Muscle layer of duodenum (tissue), 2 donors: ENCODE measurements at regions not wholly inside any gene's neighbourhood (a gene's known extent, or its start where the extent isn't known, plus 50 kb on each side); places are given as distances from the start of the nearest gene placed in this dataset.
A peak's percentile ranks its signal among the peaks of the same experiment; 100 is the strongest.
"Not testable (repeated sequence)": the region's sequence is repeated elsewhere in the genome, so short reads cannot be mapped to it uniquely, and the experiment has no call there.

Experiments used
- H3K27ac ChIP-seq: one replicate; pipeline ENCODE4 v1.7.0; 2013; ENCODE audit warnings: mild to moderate bottlenecking, low read length
- H3K27me3 ChIP-seq: one replicate; pipeline ENCODE4 v1.7.0; 2013; ENCODE audit warnings: low read depth, mild to moderate bottlenecking, control low read depth, low read length
- H3K36me3 ChIP-seq, 2 donors: one replicate each; pipeline ENCODE4 v1.7.0; 2013; ENCODE audit warnings: low read length in 2 of 2, control low read depth in 1 of 2, mild to moderate bottlenecking in 1 of 2; ENCODE audit not compliant: insufficient read depth in 2 of 2, control insufficient read depth in 1 of 2
- H3K4me1 ChIP-seq, 2 donors: one replicate each; pipeline ENCODE4 v1.7.0; 2013; ENCODE audit warnings: low read length in 2 of 2, mild to moderate bottlenecking in 2 of 2, control low read depth in 1 of 2, moderate library complexity in 1 of 2; ENCODE audit not compliant: insufficient read depth in 2 of 2, control insufficient read depth in 1 of 2
- H3K4me3 ChIP-seq, 2 donors: one replicate each; pipeline ENCODE4 v1.7.0; 2013; ENCODE audit warnings: low read length in 2 of 2, low read depth in 1 of 2, mild to moderate bottlenecking in 1 of 2
- H3K9me3 ChIP-seq, 2 donors: one replicate each; pipeline ENCODE4 v1.7.0; 2013; ENCODE audit warnings: low read length in 2 of 2, control low read depth in 1 of 2, mild to moderate bottlenecking in 1 of 2; ENCODE audit not compliant: control insufficient read depth in 1 of 2
- donor health status: healthy.

GRCh38 chr4:175068266-175068665 lies 150.1 kb downstream of the ADAM29 start:
- no peaks in the 10 kb centered on the region for H3K27me3 ChIP-seq
- H3K4me3 ChIP-seq = no peak overlapping the region
- no peaks in the 10 kb centered on the region for H3K9me3 ChIP-seq
- no peaks in the 10 kb centered on the region for H3K36me3 ChIP-seq
- no peaks in the 10 kb centered on the region for H3K4me1 ChIP-seq
- no peak overlapping the region for H3K27ac ChIP-seq

- H3K27ac ChIP-seq = no peak overlapping the region
These were observed 152.3 kb downstream of the ADAM29 start for GRCh38 chr4:175070444-175070843.

DNA sequence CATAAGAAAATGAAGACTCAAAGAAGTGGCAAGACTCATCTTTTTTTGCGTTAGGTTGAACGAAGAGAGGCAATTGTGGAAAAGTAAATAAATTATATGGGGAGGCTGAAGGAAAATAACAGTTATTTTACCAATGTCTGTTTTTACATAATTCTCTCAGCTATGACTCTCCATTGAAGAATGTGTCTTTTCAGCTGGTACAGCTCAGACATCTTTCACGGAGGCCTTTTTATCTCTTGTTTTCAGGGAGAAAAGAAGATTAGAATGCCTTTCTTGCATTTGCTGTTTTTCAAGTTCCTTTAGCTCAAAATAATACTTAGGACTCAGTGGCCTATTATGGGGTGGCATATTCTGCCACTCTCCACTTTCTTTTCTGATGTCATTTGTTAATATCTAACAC lies 153.0 kb downstream of the ADAM29 start:
- Histone ChIP-seq H3K36me3 (no peaks in the 10 kb centered on the region), H3K9me3 (no peaks in the 10 kb centered on the region), H3K4me3 (no peak overlapping the region), H3K27ac (no peak overlapping the region), H3K4me1 (no peaks in the 10 kb centered on the region), H3K27me3 (no peaks in the 10 kb centered on the region)

More at GRCh38 chr4:175070444-175070843, 152.3 kb downstream of the ADAM29 start:
- no peaks in the 10 kb centered on the region for H3K36me3 ChIP-seq
- no peaks in the 10 kb centered on the region for H3K27me3 ChIP-seq
- H3K4me1 ChIP-seq = no peaks in the 10 kb centered on the region
- H3K9me3 ChIP-seq = no peaks in the 10 kb centered on the region
- H3K4me3 ChIP-seq = no peak overlapping the region

- Histone ChIP-seq H3K27ac (no peak overlapping the region), H3K9me3 (no peaks in the 10 kb centered on the region), H3K4me1 (no peaks in the 10 kb centered on the region), H3K36me3 (no peaks in the 10 kb centered on the region), H3K4me3 (no peak overlapping the region), H3K27me3 (no peaks in the 10 kb centered on the region)
These were observed 169.0 kb downstream of the ADAM29 start for GRCh38 chr4:175087145-175087544.

DNA sequence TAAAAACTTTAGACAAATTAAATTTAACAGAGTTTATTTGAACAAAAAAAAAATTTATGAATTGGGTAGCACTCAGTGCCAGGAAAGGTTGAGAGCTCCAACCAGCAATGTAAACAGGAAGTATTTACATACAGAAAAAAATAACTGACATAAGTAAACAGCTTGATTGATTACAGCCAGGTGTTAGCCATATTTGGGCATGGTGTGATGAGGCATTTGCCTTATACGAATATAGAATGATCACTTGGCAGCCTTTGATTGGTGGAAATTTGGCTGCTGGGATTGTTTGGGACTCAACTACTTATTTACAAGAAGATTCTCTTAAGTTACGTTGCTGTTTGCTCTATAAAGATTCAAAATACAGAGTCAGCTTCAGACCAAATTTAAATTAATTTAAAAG lies 172.0 kb downstream of the ADAM29 start:
- Histone ChIP-seq H3K27me3 (no peaks in the 10 kb centered on the region), H3K27ac (no peak overlapping the region), H3K9me3 (peaks cover 0 to under 1% of the 10 kb centered on the region in 2 donors), H3K36me3 (no peaks in the 10 kb centered on the region), H3K4me3 (no peak overlapping the region), H3K4me1 (no peaks in the 10 kb centered on the region)

GRCh38 chr4:175091649-175092048 lies 173.5 kb downstream of the ADAM29 start:
- H3K27me3 ChIP-seq = no peaks in the 10 kb centered on the region
- H3K9me3 ChIP-seq = peaks cover 0 to 8% of the 10 kb centered on the region in 2 donors
- no peak overlapping the region for H3K4me3 ChIP-seq
- H3K27ac ChIP-seq = no peak overlapping the region
- no peaks in the 10 kb centered on the region for H3K4me1 ChIP-seq
- H3K36me3 ChIP-seq = no peaks in the 10 kb centered on the region

- H3K9me3 ChIP-seq = peaks cover 0 to 8% of the 10 kb centered on the region in 2 donors
- H3K4me1 ChIP-seq = no peaks in the 10 kb centered on the region
- H3K27me3 ChIP-seq = no peaks in the 10 kb centered on the region
- H3K4me3 ChIP-seq = no peak overlapping the region
- H3K27ac ChIP-seq = no peak overlapping the region
- H3K36me3 ChIP-seq = no peaks in the 10 kb centered on the region
These were observed 174.0 kb downstream of the ADAM29 start for GRCh38 chr4:175092114-175092513.

DNA sequence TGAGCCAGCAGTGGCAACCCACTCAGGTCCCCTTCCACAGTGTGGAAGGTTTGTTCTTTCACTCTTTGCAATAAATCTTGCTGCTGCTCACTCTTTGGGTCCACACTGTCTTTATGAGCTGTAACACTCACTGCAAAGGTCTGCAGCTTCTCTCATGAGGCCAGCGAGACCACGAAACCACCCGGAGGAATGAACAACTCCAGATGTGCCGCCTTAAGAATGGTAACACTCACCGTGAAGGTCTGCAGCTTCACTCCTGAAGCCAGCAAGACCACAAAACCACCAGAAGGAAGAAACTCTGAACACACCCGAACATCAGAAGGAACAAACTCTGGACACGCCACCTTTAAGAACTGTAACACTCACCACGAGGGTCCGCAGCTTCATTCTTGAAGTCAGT lies 174.9 kb downstream of the ADAM29 start:
- H3K4me1 ChIP-seq, H3K36me3 ChIP-seq, H3K27ac ChIP-seq, H3K9me3 ChIP-seq, H3K4me3 ChIP-seq, H3K27me3 ChIP-seq: not testable (repeated sequence)

DNA sequence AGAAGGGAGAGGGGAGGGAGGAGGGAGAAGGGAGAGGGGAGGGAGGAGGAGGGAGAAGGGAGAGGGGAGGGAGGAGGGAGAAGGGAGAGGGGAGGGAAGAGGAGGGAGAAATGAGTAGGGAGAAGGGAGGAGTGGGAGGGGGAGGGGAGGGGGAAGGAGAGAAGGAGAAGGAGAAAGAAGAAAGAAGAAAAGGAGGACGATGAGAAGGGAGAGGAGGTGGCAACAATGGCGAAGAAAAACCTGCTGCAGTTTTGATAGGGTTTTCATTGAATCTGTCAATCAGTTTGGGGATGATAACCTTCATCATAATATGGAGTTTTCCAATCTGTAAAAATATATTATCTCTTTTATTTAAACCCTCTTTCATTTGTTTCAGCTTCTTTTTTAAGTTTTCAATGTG lies 185.2 kb downstream of the ADAM29 start:
- Histone ChIP-seq H3K36me3 (no peaks in the 10 kb centered on the region), H3K4me3 (no peak overlapping the region)

GRCh38 chr4:175106301-175106700 lies 188.1 kb downstream of the ADAM29 start:
- Histone ChIP-seq H3K4me1 (no peaks in the 10 kb centered on the region), H3K36me3 (no peaks in the 10 kb centered on the region), H3K9me3 (peaks cover 0 to 17% of the 10 kb centered on the region in 2 donors), H3K27ac (no peak overlapping the region), H3K4me3 (no peak overlapping the region), H3K27me3 (no peaks in the 10 kb centered on the region)

More for the DNA sequence above, 185.2 kb downstream of the ADAM29 start:
- Histone ChIP-seq H3K27ac (no peak overlapping the region), H3K9me3 (no peaks in the 10 kb centered on the region), H3K4me1 (no peaks in the 10 kb centered on the region), H3K27me3 (no peaks in the 10 kb centered on the region)

- no peaks in the 10 kb centered on the region for H3K27me3 ChIP-seq
- no peaks in the 10 kb centered on the region for H3K36me3 ChIP-seq
- no peaks in the 10 kb centered on the region for H3K4me1 ChIP-seq
- H3K27ac ChIP-seq = no peak overlapping the region
- peaks cover 0 to 24% of the 10 kb centered on the region in 2 donors for H3K9me3 ChIP-seq
- H3K4me3 ChIP-seq = peak overlapping the region in 1 of 2 donors; percentile 42
These were observed 191.8 kb downstream of the ADAM29 start for GRCh38 chr4:175109933-175110332.

- Histone ChIP-seq H3K4me1 (no peaks in the 10 kb centered on the region), H3K9me3 (peaks cover 15 to 17% of the 10 kb centered on the region in 2 donors), H3K27me3 (no peaks in the 10 kb centered on the region), H3K27ac (no peak overlapping the region), H3K4me3 (no peak overlapping the region), H3K36me3 (no peaks in the 10 kb centered on the region)
These were observed 207.4 kb downstream of the ADAM29 start for GRCh38 chr4:175125410-175126068.
